Chondrocyte (in vitro differentiated cells): ENCODE measurements at regions not wholly inside any gene's neighbourhood (a gene's known extent, or its start where the extent isn't known, plus 50 kb on each side); places are given as distances from the start of the nearest gene placed in this dataset.

Source experiments
- DNase-seq: peaks from one replicate; pipeline ENCODE4 v3.0.0; 2021; ENCODE audit warnings: mixed read lengths, low spot score
- H3K27ac Mint-ChIP-seq: one replicate; pipeline ENCODE4 v1.8.0; 2021; ENCODE audit warnings: mild to moderate bottlenecking, moderate library complexity, mixed read lengths; ENCODE audit not compliant: unreplicated experiment
- H3K27me3 Mint-ChIP-seq: 2 replicates; pipeline ENCODE4 v1.8.0; 2021; ENCODE audit warnings: low read depth, mixed read lengths
- H3K36me3 Mint-ChIP-seq: 2 replicates; pipeline ENCODE4 v1.8.0; 2021; ENCODE audit warnings: low read depth, mixed read lengths
- H3K4me1 Mint-ChIP-seq: 2 replicates; pipeline ENCODE4 v1.8.0; 2021; ENCODE audit warnings: low read depth, mild to moderate bottlenecking, mixed read lengths
- H3K4me3 Mint-ChIP-seq: one replicate; pipeline ENCODE4 v1.8.0; 2021; ENCODE audit warnings: mild to moderate bottlenecking, moderate library complexity, mixed read lengths; ENCODE audit not compliant: unreplicated experiment
- H3K9me3 Mint-ChIP-seq: 2 replicates; pipeline ENCODE4 v1.8.0; 2021; ENCODE audit warnings: low read depth, mixed read lengths
- CTCF ChIP-seq: fragments of 200-600 bp; sonication (generic); IDR thresholded peaks from 2 replicates; pipeline ENCODE4 v1.5.0; 2021; ENCODE audit warnings: antibody characterized with exemption, mild to moderate bottlenecking, moderate library complexity

- no peak for TF ChIP-seq CTCF
- Mint-ChIP-seq H3K4me3 (no peak overlapping the region), H3K27me3 (no peaks in the 10 kb centered on the region), H3K36me3 (no peaks in the 10 kb centered on the region), H3K4me1 (no peaks in the 10 kb centered on the region), H3K27ac (no peak overlapping the region), H3K9me3 (peaks cover 11% of the 10 kb centered on the region)
- no peak for DNase-seq
These were observed 468.0 kb downstream of the TSHZ3 start for GRCh38 chr19:30881281-30881680.

GRCh38 chr19:30880551-30880950 lies 468.7 kb downstream of the TSHZ3 start:
- Mint-ChIP-seq H3K4me1 (no peaks in the 10 kb centered on the region), H3K4me3 (no peak overlapping the region), H3K9me3 (peaks cover 11% of the 10 kb centered on the region), H3K27ac (no peak overlapping the region), H3K27me3 (no peaks in the 10 kb centered on the region), H3K36me3 (no peaks in the 10 kb centered on the region)
- no peak for DNase-seq
- no peak for TF ChIP-seq CTCF

- Mint-ChIP-seq H3K9me3 (peaks cover 11% of the 10 kb centered on the region), H3K4me1 (no peaks in the 10 kb centered on the region), H3K4me3 (no peak overlapping the region), H3K27ac (no peak overlapping the region), H3K36me3 (no peaks in the 10 kb centered on the region), H3K27me3 (no peaks in the 10 kb centered on the region)
- no peak for DNase-seq
- TF ChIP-seq CTCF, result no peak
These were observed 469.1 kb downstream of the TSHZ3 start for GRCh38 chr19:30880151-30880550.

GRCh38 chr19:30879736-30880135 lies 469.5 kb downstream of the TSHZ3 start:
- Mint-ChIP-seq H3K36me3 (no peaks in the 10 kb centered on the region), H3K9me3 (peaks cover 11% of the 10 kb centered on the region), H3K27me3 (no peaks in the 10 kb centered on the region), H3K27ac (no peak overlapping the region), H3K4me3 (no peak overlapping the region), H3K4me1 (no peaks in the 10 kb centered on the region)
- no peak for TF ChIP-seq CTCF
- DNase-seq, result no peak

- H3K4me3 Mint-ChIP-seq, result no peak overlapping the region
- no peaks in the 10 kb centered on the region for H3K4me1 Mint-ChIP-seq
- no peak for TF ChIP-seq CTCF
- no peak overlapping the region for H3K27ac Mint-ChIP-seq
- DNase-seq, result no peak
- peaks cover 9% of the 10 kb centered on the region for H3K9me3 Mint-ChIP-seq
- H3K27me3 Mint-ChIP-seq, result no peaks in the 10 kb centered on the region
- no peaks in the 10 kb centered on the region for H3K36me3 Mint-ChIP-seq
These were observed 470.0 kb downstream of the TSHZ3 start for GRCh38 chr19:30879225-30879624.
